ENCODE measurements at regions not wholly inside any gene's neighbourhood (a gene's known extent, or its start where the extent isn't known, plus 50 kb on each side); places are given as distances from the start of the nearest gene placed in this dataset.

DNA sequence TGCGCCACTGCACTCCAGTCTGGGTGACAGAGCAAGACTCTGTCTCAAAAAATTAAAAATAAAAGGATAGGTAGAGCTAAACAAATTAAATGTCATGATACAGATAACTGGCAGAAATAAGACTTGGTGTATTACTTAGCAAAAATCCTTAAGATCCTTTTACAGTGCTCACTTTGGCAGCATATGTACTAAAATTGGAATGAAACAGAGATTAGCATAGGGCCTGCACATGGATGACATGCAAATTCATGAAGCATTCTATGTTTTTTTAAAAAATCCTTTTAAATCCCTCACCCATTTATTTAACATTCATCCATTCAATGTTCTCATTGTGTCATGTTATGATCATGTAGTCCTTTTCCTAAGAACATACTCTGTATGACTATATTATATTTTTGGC lies 528.8 kb downstream of the CD83 start:
- no peak for TF ChIP-seq MXI1 (conservative IDR thresholded peaks at IDR 0.05; ENCODE audit: poor library complexity, severe bottlenecking)
- TF ChIP-seq, protein P1, sequence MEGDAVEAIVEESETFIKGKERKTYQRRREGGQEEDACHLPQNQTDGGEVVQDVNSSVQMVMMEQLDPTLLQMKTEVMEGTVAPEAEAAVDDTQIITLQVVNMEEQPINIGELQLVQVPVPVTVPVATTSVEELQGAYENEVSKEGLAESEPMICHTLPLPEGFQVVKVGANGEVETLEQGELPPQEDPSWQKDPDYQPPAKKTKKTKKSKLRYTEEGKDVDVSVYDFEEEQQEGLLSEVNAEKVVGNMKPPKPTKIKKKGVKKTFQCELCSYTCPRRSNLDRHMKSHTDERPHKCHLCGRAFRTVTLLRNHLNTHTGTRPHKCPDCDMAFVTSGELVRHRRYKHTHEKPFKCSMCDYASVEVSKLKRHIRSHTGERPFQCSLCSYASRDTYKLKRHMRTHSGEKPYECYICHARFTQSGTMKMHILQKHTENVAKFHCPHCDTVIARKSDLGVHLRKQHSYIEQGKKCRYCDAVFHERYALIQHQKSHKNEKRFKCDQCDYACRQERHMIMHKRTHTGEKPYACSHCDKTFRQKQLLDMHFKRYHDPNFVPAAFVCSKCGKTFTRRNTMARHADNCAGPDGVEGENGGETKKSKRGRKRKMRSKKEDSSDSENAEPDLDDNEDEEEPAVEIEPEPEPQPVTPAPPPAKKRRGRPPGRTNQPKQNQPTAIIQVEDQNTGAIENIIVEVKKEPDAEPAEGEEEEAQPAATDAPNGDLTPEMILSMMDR (IDR thresholded peaks at IDR 0.05; ENCODE audit: poor library complexity, severe bottlenecking), result no peak
- TF ChIP-seq POLR2AphosphoS5 (IDR thresholded peaks at IDR 0.05), result no peak
- TF ChIP-seq EZH2 (IDR thresholded peaks at IDR 0.05; ENCODE audit: borderline replicate concordance, insufficient read depth, low read length, poor library complexity, severe bottlenecking), result no peak
- TF ChIP-seq RAD21 (conservative IDR thresholded peaks at IDR 0.05), result no peak
- TF ChIP-seq EP300 (conservative IDR thresholded peaks at IDR 0.05; ENCODE audit: poor library complexity, severe bottlenecking), result no peak
